NOMO-1 (cell line): ENCODE measurements at regions not wholly inside any gene's neighbourhood (a gene's known extent, or its start where the extent isn't known, plus 50 kb on each side); places are given as distances from the start of the nearest gene placed in this dataset.
"Not testable (repeated sequence)": the region's sequence is repeated elsewhere in the genome, so short reads cannot be mapped to it uniquely, and the experiment has no call there.

Experiments
- DNase-seq, 2 experiments: peaks; one replicate each; lab custom pipeline; 2025; ENCODE audit not compliant: unreplicated experiment in 2 of 2; lab: John Stamatoyannopoulos, UW

GRCh38 chr19:33866696-33867095, 70.0 kb downstream of the KCTD15 start:
- no peak for DNase-seq

- DNase-seq = no peak
Observed at GRCh38 chr19:33868076-33868735, 71.5 kb downstream of the KCTD15 start.

DNA sequence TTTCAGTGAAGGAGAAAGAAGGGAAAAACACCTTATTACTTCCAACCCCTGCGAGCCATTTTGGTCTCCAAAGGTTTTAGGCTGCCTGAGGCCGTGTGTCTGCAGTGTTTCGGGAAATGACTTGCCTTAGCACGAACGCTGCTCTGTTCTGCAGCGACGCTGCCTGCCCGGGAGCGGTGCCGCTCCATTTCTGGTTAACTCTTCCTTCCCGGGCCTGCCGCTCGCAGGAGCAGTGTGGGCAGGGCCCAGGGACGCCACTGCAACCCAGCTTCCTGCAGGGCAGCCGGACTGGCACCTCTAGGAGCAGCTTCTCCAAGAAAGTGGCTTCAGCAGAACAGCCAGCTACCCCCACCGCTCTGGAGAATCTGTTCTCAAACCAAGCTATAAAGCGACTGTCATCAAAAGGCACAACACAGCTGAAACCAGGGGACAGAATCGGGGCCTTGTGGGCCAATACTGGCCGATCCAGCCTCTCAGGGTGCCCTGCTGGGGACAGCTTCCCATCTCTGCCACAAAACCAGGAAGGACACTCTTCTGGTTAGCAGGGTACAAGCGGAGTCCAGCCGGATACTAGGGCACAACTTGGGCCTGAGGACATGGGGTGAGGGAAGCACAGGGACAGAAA, 72.2 kb downstream of the KCTD15 start:
- no peak for DNase-seq

GRCh38 chr19:33870298-33870932, 73.7 kb downstream of the KCTD15 start:
- DNase-seq = not testable (repeated sequence)

DNA sequence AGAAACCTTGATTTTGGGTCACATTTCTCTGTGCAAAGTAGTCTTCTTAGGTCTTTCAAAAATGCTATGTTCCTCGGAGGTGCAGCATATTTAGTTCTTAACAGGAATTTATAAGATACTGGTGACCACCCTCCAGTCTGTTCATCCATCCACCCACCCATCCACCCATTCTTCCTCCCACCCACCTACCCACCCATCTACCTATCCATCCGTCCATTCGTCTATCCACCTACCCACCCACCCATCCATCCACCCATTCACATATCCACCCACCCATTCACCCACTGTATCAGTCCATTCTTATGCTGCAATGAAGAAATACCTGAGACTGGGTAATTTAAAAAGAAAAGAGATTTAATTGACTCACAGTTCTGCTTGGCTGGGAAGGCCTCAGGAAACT, 74.9 kb downstream of the KCTD15 start:
- no peak for DNase-seq

GRCh38 chr19:33872445-33873320, 76.0 kb downstream of the KCTD15 start:
- no peak for DNase-seq

DNA sequence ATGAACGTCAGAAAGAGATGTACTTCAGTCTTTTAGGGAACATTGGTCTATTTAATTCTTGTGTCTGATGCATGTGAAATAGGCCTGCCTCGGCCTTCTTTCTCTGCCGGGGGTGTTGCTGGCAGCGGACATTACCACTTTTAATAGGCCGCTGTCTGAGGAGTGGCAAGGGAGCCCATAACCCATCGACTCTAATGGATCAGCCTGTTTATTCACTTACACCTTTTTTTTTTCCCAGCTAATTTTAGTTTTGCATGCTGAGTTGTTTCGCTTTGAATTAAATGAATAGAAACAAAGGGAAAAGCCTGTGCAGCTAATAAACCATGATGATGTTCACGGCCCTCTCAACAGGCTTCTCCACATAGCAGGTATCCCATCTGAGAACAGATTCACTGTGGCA, 78.4 kb downstream of the KCTD15 start:
- DNase-seq = no peak

DNA sequence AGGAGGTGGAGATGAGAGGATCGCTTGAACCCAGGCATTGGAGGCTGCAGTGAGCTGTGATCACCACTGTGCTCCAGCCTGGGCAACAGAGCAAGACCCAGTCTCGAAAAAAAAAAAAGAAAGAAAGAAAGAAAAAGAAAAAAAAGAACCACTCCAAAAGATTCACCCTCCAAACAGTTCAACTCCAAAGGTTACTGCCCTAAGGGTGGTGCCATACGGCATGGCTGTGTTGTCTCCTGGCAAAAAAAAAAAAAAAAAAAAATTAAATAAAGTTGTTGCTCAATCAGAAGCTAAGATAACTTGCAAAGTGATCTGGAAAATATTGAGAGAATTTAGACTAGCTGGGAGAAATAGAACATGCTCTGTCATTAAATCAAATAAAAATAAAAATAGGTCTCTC, 79.5 kb downstream of the KCTD15 start:
- no peak for DNase-seq

DNA sequence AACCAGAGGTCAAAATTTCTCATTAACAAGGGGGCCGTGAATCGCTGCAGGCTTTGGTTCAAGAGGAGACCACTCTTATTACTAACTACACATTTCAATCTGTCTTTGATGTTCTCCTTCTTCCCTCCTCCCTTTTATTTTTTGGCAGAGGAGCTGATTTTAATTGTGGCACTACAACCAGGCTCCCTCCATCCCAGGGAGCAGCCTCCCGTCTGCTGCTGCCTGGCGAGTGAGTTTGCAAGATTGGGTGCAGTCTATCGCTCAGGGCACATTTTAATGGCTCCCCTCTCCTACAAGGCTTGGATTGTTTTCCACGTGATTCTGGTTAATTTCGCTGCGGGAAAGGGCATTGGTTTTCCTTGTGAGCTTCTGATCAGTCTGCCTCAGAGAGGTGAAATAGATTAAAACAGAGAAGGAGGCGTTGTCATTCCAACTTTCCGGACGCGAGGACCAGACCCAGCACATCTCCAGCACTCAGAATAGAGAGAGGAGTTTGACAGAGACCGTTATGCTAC, 81.4 kb downstream of the KCTD15 start:
- no peak for DNase-seq

DNA sequence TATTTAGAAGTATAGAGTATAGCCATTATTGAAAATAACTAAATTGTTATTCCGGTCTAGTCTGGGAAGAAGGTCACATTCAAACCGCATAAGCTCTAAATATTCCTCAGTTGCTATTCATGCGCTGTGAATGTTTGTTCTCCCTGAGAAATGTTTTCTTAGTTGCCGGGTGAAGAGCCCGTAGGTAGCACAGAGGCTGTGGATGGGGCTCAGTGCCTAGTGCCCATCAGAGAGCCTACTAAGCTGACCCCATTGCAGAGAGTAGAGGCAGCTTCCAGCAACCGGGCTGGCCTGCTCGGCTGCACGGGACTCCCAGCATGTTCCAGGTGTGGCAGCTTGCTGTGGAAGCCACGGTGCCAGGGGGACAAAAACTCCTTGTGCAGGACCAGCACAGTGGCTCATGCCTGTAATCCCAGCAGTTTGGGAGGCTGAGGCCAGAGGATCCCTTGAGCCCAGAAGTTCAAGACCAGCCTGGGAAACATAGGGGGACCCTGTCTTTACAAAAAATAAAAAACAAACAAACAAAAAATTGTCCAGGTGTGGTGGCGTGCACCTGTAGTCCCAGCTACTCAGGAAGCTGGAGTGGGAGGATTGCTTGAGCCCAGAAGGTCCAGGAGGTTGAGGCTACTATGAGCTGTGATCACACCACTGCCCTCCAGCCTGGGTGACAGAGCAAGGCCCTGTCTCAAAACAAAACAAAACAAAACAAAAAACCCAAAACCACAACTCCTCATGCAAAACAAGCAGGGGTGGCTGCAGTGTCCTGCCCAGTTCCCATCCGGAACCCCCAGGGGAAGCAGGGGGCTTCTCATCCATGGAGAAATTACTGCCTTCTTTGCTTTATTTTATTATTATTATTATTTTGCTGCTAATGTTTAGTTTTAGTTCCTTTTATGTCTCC, 82.5 kb downstream of the KCTD15 start:
- DNase-seq = no peak

GRCh38 chr19:33879818-33880575, 83.3 kb downstream of the KCTD15 start:
- no peak for DNase-seq

DNA sequence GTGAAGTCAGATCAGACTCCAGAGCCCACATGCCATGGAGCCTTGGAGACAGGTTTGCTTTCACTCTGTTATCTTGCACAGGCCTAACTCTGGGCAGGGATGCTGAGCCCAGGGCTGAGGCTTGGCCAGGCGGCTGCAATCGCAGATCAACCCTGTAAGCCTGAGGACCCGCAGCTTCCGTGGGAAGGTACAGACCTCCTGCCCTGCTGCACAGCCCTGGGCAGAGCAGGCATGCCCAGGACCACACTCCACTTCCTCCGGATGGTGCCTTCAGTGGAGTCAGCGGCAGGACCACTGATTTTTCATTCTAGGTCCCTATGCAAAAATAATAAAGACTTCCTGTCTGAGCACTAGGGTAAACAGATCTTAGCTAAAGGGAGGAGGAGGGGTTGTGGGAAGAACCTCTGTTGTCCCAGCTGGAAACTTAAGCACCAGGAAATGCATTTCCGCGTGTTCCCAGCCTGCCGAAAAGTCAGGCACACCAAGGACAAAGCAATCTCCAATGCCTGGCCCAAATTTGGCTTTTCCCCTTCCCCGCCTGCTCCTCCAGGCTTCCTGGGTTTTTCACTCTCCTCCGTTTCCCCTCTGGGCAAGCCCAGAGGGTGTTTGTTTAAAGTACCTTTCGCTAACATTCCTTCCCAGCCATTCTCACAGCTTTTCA, 87.3 kb downstream of the KCTD15 start:
- no peak for DNase-seq

DNA sequence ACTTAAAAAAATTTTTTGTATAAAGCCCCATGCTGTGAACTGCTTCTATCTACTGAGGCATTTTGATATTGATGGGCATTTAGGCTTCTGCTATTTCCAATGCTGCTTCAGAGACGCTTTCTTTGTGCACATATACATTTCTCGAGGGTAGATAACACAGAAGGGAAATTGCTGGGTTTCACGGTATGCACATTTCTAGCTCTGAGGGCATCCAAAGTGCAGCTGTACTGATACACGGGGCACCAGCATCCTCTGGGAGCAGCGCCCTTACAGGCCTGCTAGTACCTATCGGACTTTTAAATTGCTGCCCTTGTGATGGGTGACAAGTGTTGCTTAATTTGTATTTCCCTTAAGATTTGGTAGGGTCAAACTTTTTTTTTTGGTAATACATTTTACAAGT, 88.6 kb downstream of the KCTD15 start:
- DNase-seq = no peak

GRCh38 chr19:33887891-33888290, 91.2 kb downstream of the KCTD15 start:
- DNase-seq = no peak

DNA sequence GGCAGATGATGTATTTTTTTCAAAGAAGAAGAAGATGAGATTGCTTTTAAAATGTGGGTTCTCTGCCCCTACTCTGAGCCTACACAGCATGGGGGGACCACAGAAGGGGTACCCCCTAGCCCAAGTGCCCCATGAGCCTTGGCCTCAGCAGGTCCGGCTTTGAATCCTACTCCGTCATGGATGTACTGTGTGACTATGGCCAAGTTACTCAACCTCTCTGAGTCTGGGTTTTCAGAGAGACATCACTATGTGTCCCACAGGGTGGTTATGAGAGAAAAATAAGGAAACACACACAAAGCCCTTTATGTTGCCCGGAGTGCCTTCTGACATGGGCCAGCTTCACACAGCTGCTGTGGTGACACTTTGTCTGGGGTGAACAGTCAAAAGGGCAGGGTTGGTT, 92.0 kb downstream of the KCTD15 start:
- no peak for DNase-seq

DNA sequence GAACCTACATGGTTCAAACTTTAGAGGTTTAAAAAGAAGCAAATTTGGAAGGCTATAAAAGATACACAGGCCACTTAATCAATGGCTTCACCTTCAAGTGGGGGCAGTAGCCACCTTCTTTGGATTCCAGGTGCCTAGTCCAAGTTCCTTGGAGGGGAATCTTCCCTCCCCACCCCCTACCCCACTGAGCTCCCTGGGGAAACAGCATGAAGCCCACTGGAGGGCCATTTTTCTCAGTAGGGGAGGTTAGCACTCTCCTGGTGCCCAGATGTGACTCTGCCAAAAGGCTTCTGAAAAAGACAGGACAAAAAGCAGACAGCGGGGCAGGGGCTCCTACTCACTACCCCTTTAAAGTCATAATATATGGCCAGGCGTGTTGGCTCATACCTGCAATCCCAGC, 93.9 kb downstream of the KCTD15 start:
- no peak for DNase-seq

DNA sequence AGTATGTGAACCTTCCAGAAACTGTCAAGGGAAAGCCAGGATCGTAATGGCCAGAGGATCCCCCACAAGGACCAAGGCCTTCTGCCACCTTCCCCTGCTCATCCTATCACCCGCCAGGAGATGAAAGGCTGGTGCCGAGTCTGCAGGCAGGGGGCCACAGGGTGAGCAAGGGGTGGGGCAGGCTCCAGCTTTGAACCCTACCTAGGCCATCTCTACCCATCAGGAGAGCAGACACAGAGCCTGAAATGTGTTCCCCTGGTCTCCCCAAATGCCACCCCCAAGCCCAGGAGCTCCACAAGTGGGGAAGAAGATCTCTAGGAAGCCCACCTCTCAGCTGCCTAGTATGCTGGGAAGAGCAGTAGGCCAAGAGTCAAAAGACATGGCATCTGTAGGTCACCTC, 95.1 kb downstream of the KCTD15 start:
- no peak for DNase-seq

DNA sequence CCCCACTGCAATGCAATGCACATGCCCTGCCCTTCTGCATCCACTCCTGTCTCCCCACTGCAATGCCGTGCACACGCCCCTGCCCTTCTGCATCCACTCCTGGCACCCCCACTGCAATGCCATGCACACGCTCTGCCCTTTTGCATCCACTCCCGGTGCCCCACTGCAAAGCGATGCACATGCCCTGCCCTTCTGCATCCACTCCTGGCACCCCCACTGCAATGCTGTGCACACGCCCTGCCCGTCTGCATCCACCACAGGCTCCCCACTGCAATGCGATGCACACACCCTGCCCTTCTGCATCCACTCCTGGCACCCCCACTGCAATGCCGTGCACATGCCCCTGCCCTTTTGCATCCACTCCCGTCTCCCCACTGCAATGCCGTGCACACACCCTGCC, 98.1 kb downstream of the KCTD15 start:
- DNase-seq = no peak

- DNase-seq = no peak
Observed at GRCh38 chr19:33895366-33895765, 98.7 kb downstream of the KCTD15 start.
